GM20431 (cell line): ENCODE measurements at regions not wholly inside any gene's neighbourhood (a gene's known extent, or its start where the extent isn't known, plus 50 kb on each side); places are given as distances from the start of the nearest gene placed in this dataset.
"Not testable (repeated sequence)": the region's sequence is repeated elsewhere in the genome, so short reads cannot be mapped to it uniquely, and the experiment has no call there.

Experiments used
- in situ Hi-C: fragments of 300-500 bp; cut with MseI, MboI; formaldehyde crosslinking; loops from one replicate; pipeline ENCODE4 v1.15.0; 2020; ENCODE audit warnings: low sequenced_read_pairs; ENCODE audit not compliant: unreplicated experiment

- in situ Hi-C loops: loop anchor here (25.0 kb wide), 1 partner anchor 94 kb away; no protein-coding TSS in a partner anchor
Measured at GRCh38 chr9:27668280-27668679, 95.0 kb upstream of the C9orf72 start.

GRCh38 chr9:27671636-27672035, 98.4 kb upstream of the C9orf72 start:
- in situ Hi-C loops: loop anchor here (25.0 kb wide), 1 partner anchor 91 kb away; no protein-coding TSS in a partner anchor

- in situ Hi-C loops: loop anchor here (25.0 kb wide), 1 partner anchor 90 kb away; no protein-coding TSS in a partner anchor
Measured at GRCh38 chr9:27672718-27673117, 99.4 kb upstream of the C9orf72 start.

DNA sequence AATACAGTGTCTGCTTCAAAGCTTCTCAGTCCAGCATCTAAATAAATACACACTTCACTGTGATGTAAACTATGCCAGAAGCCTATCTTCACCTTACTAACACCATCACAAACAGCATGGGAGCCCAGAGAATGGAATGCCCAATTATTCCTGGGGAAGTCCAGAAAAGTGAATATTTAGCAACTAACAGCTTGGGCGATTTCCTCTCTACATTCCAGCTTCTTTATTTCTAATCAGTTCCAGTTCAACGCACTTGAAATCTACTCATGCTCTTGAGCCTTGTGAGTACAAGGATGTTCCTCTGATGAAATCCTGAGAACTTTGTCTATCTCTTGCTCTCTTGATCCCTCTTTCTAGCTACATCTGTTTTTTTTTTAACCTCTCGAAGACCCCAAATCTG, 100.4 kb upstream of the C9orf72 start:
- in situ Hi-C loops: loop anchor here (25.0 kb wide), 1 partner anchor 89 kb away; no protein-coding TSS in a partner anchor

- in situ Hi-C loops: no loop called here
Measured at GRCh38 chr9:27675354-27675753, 102.1 kb upstream of the C9orf72 start.

DNA sequence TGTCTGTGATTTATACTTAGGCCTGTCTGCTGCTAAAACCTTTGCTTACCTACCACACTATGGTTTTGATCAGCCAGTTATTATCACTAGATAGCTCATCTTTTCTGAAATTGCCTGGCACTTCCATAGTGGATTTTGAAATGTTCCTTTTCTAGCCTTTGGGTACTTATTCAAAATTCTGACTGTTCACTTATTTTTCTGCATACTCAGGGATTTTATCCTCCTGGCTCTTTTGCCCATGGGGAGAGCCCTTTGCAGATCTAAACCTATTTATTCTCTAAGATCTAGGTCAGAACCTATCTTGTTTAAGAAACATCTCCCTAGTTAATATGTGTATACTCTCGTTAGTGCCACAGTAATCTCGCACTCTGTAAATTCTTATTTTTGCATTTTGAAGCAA, 103.5 kb upstream of the C9orf72 start:
- in situ Hi-C loops: no loop called here

DNA sequence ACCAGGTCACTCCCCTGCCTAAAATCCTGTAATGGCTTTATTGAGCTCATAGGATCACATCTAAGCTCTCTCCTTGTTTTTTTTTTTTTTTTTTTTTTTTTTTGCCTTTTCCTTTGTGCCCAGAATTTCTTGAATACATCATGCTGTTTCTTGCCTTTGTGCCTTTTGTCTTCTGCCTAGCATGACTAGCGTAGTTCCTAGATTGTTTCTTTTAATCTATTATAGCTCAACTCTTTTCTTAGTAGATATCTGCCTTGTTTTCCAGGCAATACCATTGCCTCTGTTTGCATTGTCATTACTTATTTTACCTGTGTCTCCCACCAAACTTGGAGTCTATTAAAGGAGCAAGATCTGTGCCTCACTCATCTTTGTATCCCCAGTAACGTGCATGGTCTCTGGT, 106.1 kb upstream of the C9orf72 start:
- in situ Hi-C loops: no loop called here

DNA sequence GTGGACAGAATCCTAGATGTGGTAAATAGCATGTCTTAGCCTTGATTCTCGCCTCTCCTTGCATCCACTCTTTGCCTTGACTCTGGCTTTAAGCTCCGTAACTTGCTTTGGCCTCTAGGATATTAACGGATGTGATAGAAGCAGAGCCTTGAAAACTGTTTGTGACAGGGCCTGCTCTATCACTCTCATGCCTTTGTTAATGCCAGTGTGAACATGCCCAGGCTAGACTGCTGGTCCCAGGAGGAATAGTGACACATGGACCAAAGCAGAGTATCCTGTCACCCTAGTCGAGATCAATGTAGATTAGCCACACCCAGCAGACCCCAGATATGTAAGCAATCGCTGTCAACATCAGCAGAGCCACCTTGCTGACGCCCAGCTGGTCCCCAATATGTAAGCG, 109.9 kb upstream of the C9orf72 start:
- in situ Hi-C loops: no loop called here

GRCh38 chr9:27688954-27689353, 115.7 kb upstream of the C9orf72 start:
- in situ Hi-C loops: no loop called here

- in situ Hi-C loops: not testable (repeated sequence)
Measured at GRCh38 chr9:27690816-27691215, 117.5 kb upstream of the C9orf72 start.

DNA sequence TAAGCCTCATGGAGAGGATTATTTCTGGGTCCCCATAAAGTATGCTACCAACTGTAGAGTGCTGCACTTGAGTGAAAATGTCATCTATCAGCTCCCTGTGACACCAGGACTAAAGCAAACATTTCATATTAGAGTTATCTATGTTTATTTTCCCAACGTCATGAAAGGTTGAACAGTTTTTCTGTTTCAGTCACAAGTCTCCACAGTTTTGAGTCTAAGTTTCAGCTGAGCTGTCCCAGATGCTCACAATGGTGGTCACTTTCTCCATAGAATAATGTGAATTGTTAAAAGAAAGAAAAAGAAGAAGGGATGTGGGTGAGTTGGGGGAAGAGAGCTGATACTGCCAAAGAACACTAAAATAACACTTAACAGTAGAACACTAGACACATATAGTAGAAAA, 126.3 kb upstream of the C9orf72 start:
- in situ Hi-C loops: no loop called here

GRCh38 chr9:27701016-27701415, 127.7 kb upstream of the C9orf72 start:
- in situ Hi-C loops: no loop called here

DNA sequence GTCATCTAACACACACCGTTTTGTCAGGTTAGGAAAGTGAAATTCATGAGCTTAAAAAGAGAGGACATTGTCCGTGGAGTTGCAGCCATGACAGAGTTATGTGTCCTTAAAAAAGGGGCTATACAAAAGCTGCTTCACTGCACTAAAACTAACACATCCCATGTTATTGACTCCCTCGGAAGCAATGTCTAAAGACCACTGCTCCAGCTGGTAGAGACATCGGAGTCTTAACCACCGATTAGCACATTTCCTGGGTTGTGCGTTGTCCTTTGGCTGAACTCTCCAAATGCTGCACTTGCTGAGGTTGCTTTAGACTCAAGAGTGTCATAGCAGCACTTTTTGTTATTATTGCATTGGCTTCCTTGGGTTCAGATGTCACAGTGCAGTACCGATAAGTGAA, 128.3 kb upstream of the C9orf72 start:
- in situ Hi-C loops: no loop called here

DNA sequence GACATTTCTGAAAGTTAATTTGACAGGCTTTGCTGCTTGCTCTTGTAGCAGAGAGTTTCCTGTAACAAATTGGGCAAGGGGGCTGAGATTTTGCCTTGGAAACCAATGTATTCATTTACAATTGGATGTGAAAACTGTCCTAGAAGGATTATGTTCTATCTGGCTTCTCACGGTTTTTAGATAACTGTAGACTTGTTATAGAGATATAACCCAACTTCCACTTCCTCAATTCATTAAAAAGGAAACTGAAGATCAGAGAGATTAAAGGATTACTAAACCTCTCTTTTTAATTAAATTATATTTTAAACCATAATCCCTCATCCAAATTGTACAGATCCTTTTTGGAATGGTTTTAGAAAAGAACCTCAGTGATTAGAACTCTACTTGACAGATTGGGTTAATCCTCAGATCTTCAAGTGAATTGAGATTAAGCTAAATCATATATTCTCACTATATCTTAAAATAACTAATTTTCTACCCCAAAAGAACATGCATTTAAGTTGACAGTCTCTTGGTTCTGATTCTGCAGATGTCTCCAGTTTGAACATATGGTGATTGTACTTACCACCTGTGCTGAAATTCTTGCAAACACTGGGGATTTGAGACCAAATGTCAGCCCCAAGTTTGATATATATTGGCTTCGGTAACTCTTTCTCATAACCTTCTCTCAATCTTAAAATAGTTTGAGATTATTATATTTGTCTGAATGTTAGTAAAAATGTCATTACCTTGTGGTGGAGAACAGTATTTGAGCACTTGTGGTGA, 130.1 kb upstream of the C9orf72 start:
- in situ Hi-C loops: no loop called here

DNA sequence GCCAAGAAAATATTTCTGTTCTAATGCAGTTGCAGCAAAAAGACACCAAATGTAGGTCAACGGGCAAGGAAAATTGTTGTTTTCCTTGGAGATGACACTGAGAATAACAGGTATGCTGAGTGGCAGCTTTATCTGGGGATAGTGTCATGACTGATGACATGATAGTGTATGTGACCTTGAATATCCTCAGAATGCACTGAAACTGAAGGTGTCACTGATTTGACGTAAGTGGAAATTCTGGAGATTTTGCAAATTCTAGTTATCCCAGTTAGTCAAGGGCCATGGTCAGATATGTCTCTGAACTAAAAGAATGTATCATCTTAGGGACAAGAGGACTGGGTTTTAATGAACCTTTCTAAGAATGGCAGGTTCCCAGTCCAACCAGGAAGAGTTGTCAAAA, 138.0 kb upstream of the C9orf72 start:
- in situ Hi-C loops: no loop called here

DNA sequence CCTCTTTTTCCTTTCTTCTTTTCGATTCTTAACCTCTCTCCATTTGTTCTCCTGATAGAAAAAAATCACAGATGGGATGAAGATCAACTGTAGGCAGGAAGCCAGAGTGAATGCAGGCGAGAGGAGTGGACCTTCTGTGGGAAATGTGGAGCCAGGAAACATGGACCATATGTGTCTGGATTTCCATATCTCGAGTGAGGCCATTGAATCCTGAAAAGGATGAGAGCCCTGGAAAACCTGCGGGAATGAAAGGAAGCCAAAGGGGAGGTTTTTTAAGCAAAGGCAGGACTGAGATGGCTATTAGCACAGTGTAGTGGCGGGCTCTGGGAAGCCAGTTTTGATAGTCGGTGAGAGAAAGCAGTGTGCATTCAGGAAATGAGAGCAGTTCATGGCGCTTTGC, 139.5 kb upstream of the C9orf72 start:
- in situ Hi-C loops: no loop called here

GRCh38 chr9:27714388-27714787, 141.1 kb upstream of the C9orf72 start:
- in situ Hi-C loops: no loop called here

DNA sequence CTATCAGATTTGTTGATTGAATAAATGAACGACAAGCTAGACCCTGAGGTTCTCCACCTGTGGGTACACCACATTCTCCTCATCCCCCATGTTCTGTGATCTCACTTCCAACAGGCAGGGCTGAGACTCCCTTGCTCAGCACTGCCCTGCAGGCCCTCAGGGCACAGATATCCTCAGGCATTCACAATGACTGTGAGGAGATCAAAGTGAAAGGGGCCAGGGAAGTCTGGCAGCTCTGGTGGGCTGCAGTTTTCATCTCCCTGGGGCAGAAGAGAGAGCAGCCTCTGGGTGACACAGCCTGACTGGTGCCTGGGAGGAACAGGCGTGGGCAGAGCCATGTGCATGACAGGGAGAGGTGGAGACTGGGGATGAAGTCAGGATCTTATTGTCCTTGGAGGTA, 142.4 kb upstream of the C9orf72 start:
- in situ Hi-C loops: no loop called here

DNA sequence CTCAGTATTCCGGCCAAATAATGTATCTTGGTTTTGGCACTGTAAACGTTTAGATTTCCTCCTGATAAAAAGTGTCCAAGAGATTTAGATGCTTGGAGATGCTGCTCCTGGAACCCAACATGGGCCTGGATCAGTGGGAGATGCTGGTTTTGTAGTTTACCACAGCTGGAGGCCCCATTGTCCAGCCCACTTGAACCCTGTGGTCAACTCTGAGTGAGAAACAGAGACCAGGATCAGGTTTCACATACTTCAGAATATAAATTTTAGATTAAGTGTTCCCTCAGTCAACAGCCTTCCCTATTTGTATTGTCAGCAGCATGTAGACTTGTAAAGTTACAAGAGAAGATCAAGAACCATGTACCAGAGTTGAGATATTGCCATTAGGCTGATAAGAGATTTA, 144.7 kb upstream of the C9orf72 start:
- in situ Hi-C loops: no loop called here

GRCh38 chr9:27719711-27720110, 146.4 kb upstream of the C9orf72 start:
- in situ Hi-C loops: no loop called here

- in situ Hi-C loops: no loop called here
Measured at GRCh38 chr9:27722866-27723265, 149.6 kb upstream of the C9orf72 start.
